K562 (cell line): ENCODE measurements at regions not wholly inside any gene's neighbourhood (a gene's known extent, or its start where the extent isn't known, plus 50 kb on each side); places are given as distances from the start of the nearest gene placed in this dataset.

Experiments used
- ATAC-seq: fragments of 200-7000 bp; cut with Tn5 transposase; 3 replicates; pipeline ENCODE4 v1.9.1; 2020; ENCODE audit warnings: moderate library complexity
- BruUV-seq: library from RNA; stranded (reverse); fragments of 400-500 nt; replicated peaks from 2 replicates; lab custom pipeline; 2021; lab: Mats Ljungman, UMichigan
- CTCF ChIA-PET: fragments of 300-600 bp; formaldehyde crosslinking; extraction: SDS; loops from one replicate; lab custom pipeline; 2021; ENCODE audit warnings: low intra/inter-chr PET ratio; lab: Yijun Ruan, JAX
- POLR2A ChIA-PET: fragments of 300-600, 350-650 bp; sonication (Branson Sonifier 250); formaldehyde crosslinking; extraction: SDS; loops from one replicate; lab custom pipeline; 2021; ENCODE audit warnings: antibody characterized with exemption, inconsistent platforms; lab: Yijun Ruan, JAX
- DNase-seq, 4 experiments: peaks; one replicate each; pipeline versions ENCODE4 v3.0.0 to v3.0.0-alpha.2; 2011 to 2018; ENCODE audit warnings: low spot score in 3 of 4, mixed read lengths in 3 of 4; ENCODE audit errors: extremely low read depth in 1 of 4
- FAIRE-seq: peaks from 2 replicates; lab custom pipeline; 2011; peaks lifted over from hg19 to GRCh38; lab: Jason Lieb, UNC
- H2AFZ ChIP-seq: 2 replicates; pipeline ENCODE4 v1.6.0; 2011; ENCODE audit warnings: low read depth, low read length, control low read depth, inconsistent platforms
- H3K27ac ChIP-seq: fragments of 200-600 bp; 3 replicates; pipeline ENCODE4 v1.8.0; 2011; ENCODE audit warnings: low read depth, mild to moderate bottlenecking, control low read depth, inconsistent platforms, low read length, moderate library complexity, mixed read lengths; ENCODE audit errors: extremely low read depth
- H3K27me3 ChIP-seq, 2 experiments: fragments of 300-600 bp in 1 of 2; 2 replicates in 1 of 2; 3 replicates in 1 of 2; pipeline versions ENCODE4 v1.6.0 to v1.8.0; 2011; ENCODE audit warnings: inconsistent platforms in 2 of 2, low read length in 2 of 2, mild to moderate bottlenecking in 1 of 2, mixed read lengths in 1 of 2, moderate library complexity in 1 of 2; ENCODE audit not compliant: control insufficient read depth in 2 of 2, insufficient read depth in 2 of 2
- H3K36me3 ChIP-seq: fragments of 300-600 bp; 3 replicates; pipeline ENCODE4 v1.8.0; 2011; ENCODE audit warnings: mild to moderate bottlenecking, low read length, inconsistent platforms; ENCODE audit not compliant: control insufficient read depth, insufficient read depth
- H3K4me1 ChIP-seq, 2 experiments: fragments of 200-600 bp in 1 of 2; replicated peaks in 1 of 2; 2 replicates in 1 of 2; 3 replicates in 1 of 2; pipeline versions ENCODE4 v1.5.1 to v1.8.0; 2011; ENCODE audit warnings: inconsistent platforms in 2 of 2, low read length in 2 of 2, mild to moderate bottlenecking in 1 of 2, mixed read lengths in 1 of 2, moderate library complexity in 1 of 2; ENCODE audit not compliant: control insufficient read depth in 2 of 2, insufficient read depth in 2 of 2
- H3K4me2 ChIP-seq: 2 replicates; pipeline ENCODE4 v1.6.1; 2011; ENCODE audit warnings: low read length, control low read depth, inconsistent platforms, mixed read lengths; ENCODE audit not compliant: insufficient read depth
- H3K4me3 ChIP-seq: fragments of 200-600 bp; sonication (generic), shearing (Covaris generic); 2 replicates; pipeline ENCODE4 v1.5.1; 2016; ENCODE audit warnings: control low read depth, inconsistent platforms
- H3K79me2 ChIP-seq: fragments of 200-600 bp; 3 replicates; pipeline ENCODE4 v1.8.0; 2011; ENCODE audit warnings: low read length, inconsistent platforms; ENCODE audit not compliant: control insufficient read depth, insufficient read depth
- H3K9ac ChIP-seq, 2 experiments: 2 replicates each; pipeline versions ENCODE4 v1.6.0 to v1.6.1; 2011; ENCODE audit warnings: low read depth in 2 of 2, low read length in 2 of 2, control low read depth in 1 of 2, inconsistent platforms in 1 of 2, mild to moderate bottlenecking in 1 of 2, mixed read lengths in 1 of 2; ENCODE audit not compliant: insufficient read depth in 1 of 2
- H3K9me1 ChIP-seq: one replicate; pipeline ENCODE4 v1.6.0; 2011; ENCODE audit warnings: inconsistent platforms, mild to moderate bottlenecking, low read length, moderate library complexity; ENCODE audit not compliant: control insufficient read depth, insufficient read depth
- H3K9me3 ChIP-seq: replicated peaks from 2 replicates; pipeline ENCODE4 v1.5.1; 2011; ENCODE audit warnings: low read depth, low read length, inconsistent platforms; ENCODE audit not compliant: control insufficient read depth, insufficient read depth
- H4K20me1 ChIP-seq: replicated peaks from 2 replicates; pipeline ENCODE4 v1.6.1; 2011; ENCODE audit warnings: low read length, inconsistent platforms, mixed read lengths; ENCODE audit not compliant: control insufficient read depth, insufficient read depth
- BRF1 ChIP-seq: IDR thresholded peaks from 3 replicates; pipeline ENCODE4 v1.6.1; 2011; ENCODE audit warnings: borderline replicate concordance, mild to moderate bottlenecking; ENCODE audit not compliant: insufficient read length; ENCODE audit errors: extremely low read depth
- MECOM ChIP-seq: fragments of 250-450 bp; sonication (Bioruptor Pico); IDR thresholded peaks from 2 replicates; pipeline ENCODE4 v1.8.0; 2022; ENCODE audit warnings: inconsistent platforms
- NCOR1 ChIP-seq: fragments of 450-650 bp; IDR thresholded peaks from 2 replicates; pipeline ENCODE4 v1.6.1; 2016; ENCODE audit warnings: mild to moderate bottlenecking, moderate library complexity
- NR2C2 ChIP-seq, 2 experiments: fragments of 200-800 bp in 1 of 2; sonication (Bioruptor generic) in 1 of 2; sonication (generic) in 1 of 2; formaldehyde crosslinking in 1 of 2; IDR thresholded peaks; 2 replicates each; pipeline versions ENCODE4 v1.6.1 to v1.8.0; 2016 to 2022; ENCODE audit warnings: mild to moderate bottlenecking in 1 of 2, missing compliant biosample characterization in 1 of 2, missing genetic modification characterization in 1 of 2, missing genetic modification reagents in 1 of 2
- PML ChIP-seq: IDR thresholded peaks from 2 replicates; pipeline ENCODE4 v1.6.1; 2012; ENCODE audit warnings: low read length, inconsistent platforms
- REST ChIP-seq, 2 experiments: fragments of 450-650 bp; formaldehyde crosslinking in 1 of 2; IDR thresholded peaks; 2 replicates each; pipeline versions ENCODE4 v1.4.0 to v1.6.1; 2014 to 2020; ENCODE audit warnings: mild to moderate bottlenecking in 2 of 2, borderline replicate concordance in 1 of 2, low read depth in 1 of 2
- RFX1 ChIP-seq: fragments of 450-650 bp; IDR thresholded peaks from 2 replicates; pipeline ENCODE4 v1.6.1; 2016; ENCODE audit warnings: mild to moderate bottlenecking, moderate library complexity
- THRB ChIP-seq: fragments of 450-650 bp; formaldehyde crosslinking; conservative IDR thresholded peaks from 2 replicates; pipeline ENCODE4 v1.4.0; 2022; ENCODE audit warnings: mild to moderate bottlenecking, missing genetic modification characterization
- U2AF2 ChIP-seq: fragments of 200-400 bp; formaldehyde crosslinking; optimal IDR thresholded peaks from 2 replicates; pipeline ENCODE3; 2017; ENCODE audit warnings: low read depth, mild to moderate bottlenecking, low read length
- ZNF41 ChIP-seq: fragments of 250-450 bp; sonication (Bioruptor Pico); conservative IDR thresholded peaks from 2 replicates; pipeline ENCODE4 v1.4.0; 2020; ENCODE audit warnings: mild to moderate bottlenecking
- WGBS: fragments of 100-300 bp; shearing (Covaris generic); methylation state at CpG from one replicate; pipeline ENCODE4 v1.1.6; 2016; ENCODE audit warnings: low coverage, mixed read lengths; ENCODE audit not compliant: insufficient coverage; ENCODE audit errors: missing lambda C conversion rate; 5-methylcytosine and 5-hydroxymethylcytosine counted together
- in situ Hi-C: fragments of 300-500 bp; cut with MboI; formaldehyde crosslinking; loops from 4 replicates; pipeline ENCODE4 v1.15.0; 2018; ENCODE audit warnings: inconsistent platforms, mixed read lengths
- intact Hi-C: fragments of 100-400 bp; cut with micrococcal nuclease; formaldehyde crosslinking; loops from 2 replicates; pipeline ENCODE4 v1.14.2; 2022

GRCh38 chr14:84282618-84283017 lies 1247.3 kb upstream of the FLRT2 start:
- ChIA-PET POLR2A (no interaction called here), CTCF (no interaction called here)
- Histone ChIP-seq H4K20me1 (no peaks in the 10 kb centered on the region), H3K27ac (no peak overlapping the region), H3K4me3 (no peak overlapping the region), H3K36me3 (no peaks in the 10 kb centered on the region), H2AFZ (no peak overlapping the region), H3K79me2 (no peaks in the 10 kb centered on the region), H3K4me2 (no peak overlapping the region), H3K9me3 (no peaks in the 10 kb centered on the region), H3K4me1 (no peaks in the 10 kb centered on the region), H3K9me1 (no peaks in the 10 kb centered on the region), H3K9ac (no peak overlapping the region), H3K27me3 (no peaks in the 10 kb centered on the region)
- WGBS, result 0% methylated on average over 2 of the region's 2 CpGs
- FAIRE-seq, result no peak
- ATAC-seq, result no peak
- TF ChIP-seq PML (no peak), U2AF2 (no peak), THRB (CRISPR knock-in tag) (no peak), BRF1 (no peak), ZNF41 (no peak), RFX1 (no peak), NCOR1 (no peak), REST (IDR thresholded peaks at IDR 0.05; ENCODE audit: borderline replicate concordance) (no peak), REST (CRISPR knock-in tag; IDR thresholded peaks at IDR 0.05; ENCODE audit: low read depth) (no peak), NR2C2 (CRISPR knock-in tag; IDR thresholded peaks at IDR 0.05) (no peak), NR2C2 (tag; IDR thresholded peaks at IDR 0.05) (no peak), MECOM (CRISPR knock-in tag) (no peak)
- in situ Hi-C loops, result no loop called here
- intact Hi-C loops, result no loop called here
- no peak for DNase-seq
- no TSS peak for BruUV-seq
